ENCODE measurements at regions not wholly inside any gene's neighbourhood (a gene's known extent, or its start where the extent isn't known, plus 50 kb on each side); places are given as distances from the start of the nearest gene placed in this dataset.
"Not testable (repeated sequence)": the region's sequence is repeated elsewhere in the genome, so short reads cannot be mapped to it uniquely, and the experiment has no call there.

DNA sequence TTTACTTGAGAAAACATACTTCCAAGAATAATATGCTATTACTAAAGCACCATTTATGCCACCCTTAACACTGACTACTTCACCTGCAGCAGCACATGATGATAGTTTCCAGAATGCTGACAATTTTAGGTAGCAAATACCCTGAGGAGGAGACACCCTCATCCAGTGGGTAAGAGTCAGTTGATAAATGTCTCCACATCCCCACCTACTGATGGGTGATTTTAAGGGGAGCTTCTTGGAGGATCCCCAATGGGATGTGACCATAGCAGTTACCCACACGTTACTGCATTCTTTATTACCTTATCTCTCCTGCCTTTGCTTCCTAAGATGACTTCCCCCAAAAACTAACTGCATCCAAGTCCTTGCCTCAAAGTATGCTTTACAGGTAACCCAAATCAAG, 131.2 kb upstream of the SMARCAD1 start:
- no peak for DNase-seq (ENCODE audit: low read depth, low spot score)
- H3K27me3 Mint-ChIP-seq (ENCODE audit: low read depth): no peaks in the 10 kb centered on the region
- H3K4me3 Mint-ChIP-seq: no peak overlapping the region
- peaks cover 10% of the 10 kb centered on the region for H3K9me3 Mint-ChIP-seq
- H3K4me1 Mint-ChIP-seq: no peaks in the 10 kb centered on the region
- H3K36me3 Mint-ChIP-seq (ENCODE audit: low read depth): no peaks in the 10 kb centered on the region
- H3K27ac Mint-ChIP-seq (ENCODE audit: unreplicated experiment): no peak overlapping the region
- TF ChIP-seq CTCF (conservative IDR thresholded peaks at IDR 0.05): no peak

DNA sequence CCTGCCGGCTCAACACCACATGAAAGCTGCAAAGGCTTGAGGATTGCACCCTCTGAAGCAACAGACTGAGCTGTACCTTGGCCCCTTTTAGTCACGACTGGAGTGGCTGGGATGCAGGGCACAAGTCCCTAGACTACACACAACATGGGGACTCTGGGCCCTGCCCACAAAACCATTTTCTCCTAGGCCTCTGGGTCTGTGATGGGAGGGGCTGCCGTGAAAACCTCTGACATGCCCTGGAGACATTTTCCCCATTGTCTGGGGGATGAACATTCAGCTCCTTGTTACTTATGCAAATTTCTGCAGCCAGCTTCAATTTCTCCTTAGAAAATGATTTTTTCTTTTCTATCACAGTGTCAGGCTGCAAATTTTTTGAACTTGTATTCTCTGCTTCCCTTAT, 123.5 kb upstream of the SMARCAD1 start:
- H3K9me3 Mint-ChIP-seq: peaks cover 21% of the 10 kb centered on the region
- no peak overlapping the region for H3K27ac Mint-ChIP-seq (ENCODE audit: unreplicated experiment)
- no peak for DNase-seq (ENCODE audit: low read depth, low spot score)
- no peak for TF ChIP-seq CTCF (conservative IDR thresholded peaks at IDR 0.05)
- H3K4me1 Mint-ChIP-seq: no peaks in the 10 kb centered on the region
- no peaks in the 10 kb centered on the region for H3K36me3 Mint-ChIP-seq (ENCODE audit: low read depth)
- H3K4me3 Mint-ChIP-seq: no peak overlapping the region
- H3K27me3 Mint-ChIP-seq (ENCODE audit: low read depth): no peaks in the 10 kb centered on the region

- H3K4me1 Mint-ChIP-seq; H3K27ac Mint-ChIP-seq (ENCODE audit: unreplicated experiment); H3K36me3 Mint-ChIP-seq (ENCODE audit: low read depth); H3K4me3 Mint-ChIP-seq; H3K27me3 Mint-ChIP-seq (ENCODE audit: low read depth); DNase-seq (ENCODE audit: low read depth, low spot score); H3K9me3 Mint-ChIP-seq: not testable (repeated sequence)
Observed at GRCh38 chr4:94099141-94099540, 108.5 kb upstream of the SMARCAD1 start.

DNA sequence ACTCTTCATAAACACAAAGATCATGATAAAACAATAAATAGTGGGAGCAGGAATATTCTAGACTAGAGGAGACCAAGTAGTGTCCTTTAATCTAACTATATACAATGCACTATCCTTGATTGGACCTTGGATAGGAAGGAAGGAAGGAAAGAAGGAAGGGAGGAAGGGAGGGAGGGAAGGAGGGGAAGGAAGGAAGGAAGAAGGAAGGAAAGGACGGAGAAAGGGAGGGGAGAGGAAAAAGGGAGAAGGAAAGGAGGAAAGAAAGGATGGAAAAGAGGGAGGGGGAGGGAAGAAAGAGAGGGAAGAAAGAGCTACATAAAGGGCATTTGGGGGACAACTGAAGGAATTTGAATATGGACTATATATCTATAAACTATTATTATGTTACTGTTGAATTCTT, 95.0 kb upstream of the SMARCAD1 start:
- H3K4me3 Mint-ChIP-seq: no peak overlapping the region
- H3K36me3 Mint-ChIP-seq (ENCODE audit: low read depth): no peaks in the 10 kb centered on the region
- H3K27me3 Mint-ChIP-seq (ENCODE audit: low read depth): no peaks in the 10 kb centered on the region
- H3K27ac Mint-ChIP-seq (ENCODE audit: unreplicated experiment): no peak overlapping the region
- peaks cover 2% of the 10 kb centered on the region for H3K9me3 Mint-ChIP-seq
- DNase-seq (ENCODE audit: low read depth, low spot score): no peak
- H3K4me1 Mint-ChIP-seq: peaks cover 9% of the 10 kb centered on the region
- no peak for TF ChIP-seq CTCF (conservative IDR thresholded peaks at IDR 0.05)

GRCh38 chr4:94115687-94116086, 92.0 kb upstream of the SMARCAD1 start:
- peaks cover 9% of the 10 kb centered on the region for H3K4me1 Mint-ChIP-seq
- H3K27ac Mint-ChIP-seq (ENCODE audit: unreplicated experiment): no peak overlapping the region
- TF ChIP-seq CTCF (conservative IDR thresholded peaks at IDR 0.05): no peak
- no peaks in the 10 kb centered on the region for H3K36me3 Mint-ChIP-seq (ENCODE audit: low read depth)
- DNase-seq (ENCODE audit: low read depth, low spot score): no peak
- H3K9me3 Mint-ChIP-seq: peaks cover 2% of the 10 kb centered on the region
- no peaks in the 10 kb centered on the region for H3K27me3 Mint-ChIP-seq (ENCODE audit: low read depth)
- no peak overlapping the region for H3K4me3 Mint-ChIP-seq

- H3K4me1 Mint-ChIP-seq: peaks cover 9% of the 10 kb centered on the region
- DNase-seq (ENCODE audit: low read depth, low spot score): no peak
- no peak for TF ChIP-seq CTCF (conservative IDR thresholded peaks at IDR 0.05)
- peaks cover 2% of the 10 kb centered on the region for H3K9me3 Mint-ChIP-seq
- no peak overlapping the region for H3K27ac Mint-ChIP-seq (ENCODE audit: unreplicated experiment)
- no peak overlapping the region for H3K4me3 Mint-ChIP-seq
- H3K27me3 Mint-ChIP-seq (ENCODE audit: low read depth): no peaks in the 10 kb centered on the region
- no peaks in the 10 kb centered on the region for H3K36me3 Mint-ChIP-seq (ENCODE audit: low read depth)
Observed at GRCh38 chr4:94116842-94117241, 90.8 kb upstream of the SMARCAD1 start.
